ENCODE measurements at regions not wholly inside any gene's neighbourhood (a gene's known extent, or its start where the extent isn't known, plus 50 kb on each side); places are given as distances from the start of the nearest gene placed in this dataset.
"Not testable (repeated sequence)": the region's sequence is repeated elsewhere in the genome, so short reads cannot be mapped to it uniquely, and the experiment has no call there.

DNA sequence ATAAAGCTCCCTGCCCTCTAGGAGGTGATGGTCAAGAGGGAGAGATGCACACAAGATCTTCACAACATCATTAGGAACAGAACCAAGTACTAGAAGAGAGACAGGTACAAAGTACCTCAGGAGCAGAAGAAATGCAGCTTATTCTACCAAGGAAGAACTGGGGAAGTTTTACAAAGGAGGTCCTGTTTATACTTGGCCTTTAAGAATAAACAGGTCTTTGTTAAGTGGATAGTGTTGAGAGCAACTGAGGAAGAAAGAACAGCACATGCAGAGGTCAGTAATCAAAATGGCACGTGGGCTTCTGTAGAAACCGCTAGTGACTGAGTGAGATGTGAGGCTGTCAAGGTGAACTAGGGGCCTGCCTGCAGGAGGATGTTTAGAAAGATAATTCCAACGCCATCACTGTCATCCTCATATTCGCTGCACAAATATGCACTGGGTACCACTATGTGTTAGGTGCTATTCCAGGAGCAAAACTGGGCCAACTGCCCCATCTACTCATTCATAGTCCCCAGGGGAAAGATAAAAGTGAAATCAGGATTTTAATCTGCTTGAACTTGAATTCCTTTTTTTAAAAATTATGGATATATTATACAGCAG is 61.1 kb downstream of the ID4 start:
- Histone ChIP-seq H3K4me1 (no peaks in the 10 kb centered on the region), H3K4me3 (ENCODE audit: low read depth, low read length) (no peak overlapping the region), H3K27me3 (replicated peaks; ENCODE audit: control insufficient read depth, insufficient read depth, low read length) (no peaks in the 10 kb centered on the region), H3K36me3 (ENCODE audit: control insufficient read depth, insufficient read depth, low read length) (no peaks in the 10 kb centered on the region), H3K9me3 (no peaks in the 10 kb centered on the region)
- Mint-ChIP-seq H3K36me3 (ENCODE audit: insufficient read depth, unreplicated experiment) (no peaks in the 10 kb centered on the region), H3K27me3 (ENCODE audit: insufficient read depth, unreplicated experiment) (no peaks in the 10 kb centered on the region), H3K27ac (ENCODE audit: unreplicated experiment) (no peak overlapping the region), H3K4me1 (ENCODE audit: low read depth, unreplicated experiment) (no peaks in the 10 kb centered on the region), H3K4me3 (ENCODE audit: unreplicated experiment) (no peak overlapping the region), H3K9me3 (ENCODE audit: unreplicated experiment) (no peaks in the 10 kb centered on the region)
- POLR2A ChIA-PET: no interaction called here
- no peak for DNase-seq
- TF ChIP-seq, protein P1, sequence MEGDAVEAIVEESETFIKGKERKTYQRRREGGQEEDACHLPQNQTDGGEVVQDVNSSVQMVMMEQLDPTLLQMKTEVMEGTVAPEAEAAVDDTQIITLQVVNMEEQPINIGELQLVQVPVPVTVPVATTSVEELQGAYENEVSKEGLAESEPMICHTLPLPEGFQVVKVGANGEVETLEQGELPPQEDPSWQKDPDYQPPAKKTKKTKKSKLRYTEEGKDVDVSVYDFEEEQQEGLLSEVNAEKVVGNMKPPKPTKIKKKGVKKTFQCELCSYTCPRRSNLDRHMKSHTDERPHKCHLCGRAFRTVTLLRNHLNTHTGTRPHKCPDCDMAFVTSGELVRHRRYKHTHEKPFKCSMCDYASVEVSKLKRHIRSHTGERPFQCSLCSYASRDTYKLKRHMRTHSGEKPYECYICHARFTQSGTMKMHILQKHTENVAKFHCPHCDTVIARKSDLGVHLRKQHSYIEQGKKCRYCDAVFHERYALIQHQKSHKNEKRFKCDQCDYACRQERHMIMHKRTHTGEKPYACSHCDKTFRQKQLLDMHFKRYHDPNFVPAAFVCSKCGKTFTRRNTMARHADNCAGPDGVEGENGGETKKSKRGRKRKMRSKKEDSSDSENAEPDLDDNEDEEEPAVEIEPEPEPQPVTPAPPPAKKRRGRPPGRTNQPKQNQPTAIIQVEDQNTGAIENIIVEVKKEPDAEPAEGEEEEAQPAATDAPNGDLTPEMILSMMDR (IDR thresholded peaks at IDR 0.05; ENCODE audit: insufficient read depth in 1 of 2, low read depth in 1 of 2, low read length in 1 of 2, severe bottlenecking in 1 of 2, unreplicated experiment in 1 of 2): no peak
- intact Hi-C loops (cut with micrococcal nuclease; ENCODE audit: unreplicated experiment): no loop called here
- no TSS peak for BruUV-seq (replicated peaks)
- CTCF ChIA-PET: no interaction called here

DNA sequence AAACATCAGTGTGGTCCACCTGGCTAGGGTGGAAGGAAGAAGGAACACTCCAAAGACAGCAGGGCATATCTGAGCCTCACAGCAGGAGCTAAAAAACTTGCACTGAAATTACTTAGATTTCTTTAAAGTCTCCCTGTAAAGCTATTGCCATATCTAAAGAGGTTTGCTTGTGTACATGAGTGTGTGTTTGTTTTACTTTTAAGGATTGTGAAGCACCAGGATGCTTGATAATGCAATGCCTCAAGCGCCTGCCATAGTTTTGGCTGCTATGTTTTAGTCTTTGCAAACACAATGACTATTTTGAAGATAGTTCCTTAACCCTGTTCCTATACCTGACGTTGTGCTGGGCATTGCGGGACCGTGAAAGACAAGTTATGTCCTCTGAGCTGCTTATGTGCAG is 65.0 kb downstream of the ID4 start:
- CTCF ChIA-PET: no interaction called here
- no peaks in the 10 kb centered on the region for H3K36me3 ChIP-seq (ENCODE audit: control insufficient read depth, insufficient read depth, low read length)
- no peaks in the 10 kb centered on the region for H3K9me3 ChIP-seq
- Mint-ChIP-seq H3K4me1 (ENCODE audit: low read depth, unreplicated experiment) (no peaks in the 10 kb centered on the region), H3K27me3 (ENCODE audit: insufficient read depth, unreplicated experiment) (peaks cover 6% of the 10 kb centered on the region), H3K4me3 (ENCODE audit: unreplicated experiment) (no peak overlapping the region), H3K36me3 (ENCODE audit: insufficient read depth, unreplicated experiment) (no peaks in the 10 kb centered on the region), H3K9me3 (ENCODE audit: unreplicated experiment) (no peaks in the 10 kb centered on the region), H3K27ac (ENCODE audit: unreplicated experiment) (no peak overlapping the region)
- no peaks in the 10 kb centered on the region for H3K27me3 ChIP-seq (replicated peaks; ENCODE audit: control insufficient read depth, insufficient read depth, low read length)
- H3K4me3 ChIP-seq (ENCODE audit: low read depth, low read length): no peak overlapping the region
- POLR2A ChIA-PET: no interaction called here
- H3K4me1 ChIP-seq: no peaks in the 10 kb centered on the region
- no peak for DNase-seq
- BruUV-seq (replicated peaks): no TSS peak
- intact Hi-C loops (cut with micrococcal nuclease; ENCODE audit: unreplicated experiment): no loop called here
- TF ChIP-seq, protein P1 (IDR thresholded peaks at IDR 0.05; ENCODE audit: insufficient read depth in 1 of 2, low read depth in 1 of 2, low read length in 1 of 2, severe bottlenecking in 1 of 2, unreplicated experiment in 1 of 2): no peak

DNA sequence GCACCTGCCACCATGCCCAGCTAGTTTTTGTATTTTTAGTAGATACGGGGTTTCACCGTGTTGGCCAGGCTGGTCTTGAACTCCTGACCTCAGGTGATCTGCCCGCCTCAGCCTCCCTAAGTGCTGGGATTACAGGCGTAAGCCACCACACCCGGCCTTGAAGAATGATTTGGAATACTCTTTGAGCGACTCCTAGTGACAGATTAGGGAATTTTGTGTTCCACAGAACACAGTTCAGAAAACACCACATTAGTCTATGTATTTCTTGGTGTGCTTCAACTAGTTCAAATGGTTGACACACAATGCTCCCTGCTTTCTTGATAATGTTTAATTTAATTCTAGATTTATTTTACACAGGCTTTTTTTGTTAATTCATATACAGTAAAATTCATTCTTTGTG is 67.2 kb downstream of the ID4 start:
- H3K4me1 ChIP-seq; H3K4me3 ChIP-seq (ENCODE audit: low read depth, low read length); DNase-seq; H3K9me3 Mint-ChIP-seq (ENCODE audit: unreplicated experiment); H3K27me3 ChIP-seq (replicated peaks; ENCODE audit: control insufficient read depth, insufficient read depth, low read length); POLR2A ChIA-PET; intact Hi-C loops (cut with micrococcal nuclease; ENCODE audit: unreplicated experiment); H3K36me3 ChIP-seq (ENCODE audit: control insufficient read depth, insufficient read depth, low read length); H3K4me3 Mint-ChIP-seq (ENCODE audit: unreplicated experiment); H3K27ac Mint-ChIP-seq (ENCODE audit: unreplicated experiment); H3K9me3 ChIP-seq; BruUV-seq (replicated peaks); H3K36me3 Mint-ChIP-seq (ENCODE audit: insufficient read depth, unreplicated experiment); CTCF ChIA-PET; H3K4me1 Mint-ChIP-seq (ENCODE audit: low read depth, unreplicated experiment): not testable (repeated sequence)
- H3K27me3 Mint-ChIP-seq (ENCODE audit: insufficient read depth, unreplicated experiment): peaks cover 15% of the 10 kb centered on the region

DNA sequence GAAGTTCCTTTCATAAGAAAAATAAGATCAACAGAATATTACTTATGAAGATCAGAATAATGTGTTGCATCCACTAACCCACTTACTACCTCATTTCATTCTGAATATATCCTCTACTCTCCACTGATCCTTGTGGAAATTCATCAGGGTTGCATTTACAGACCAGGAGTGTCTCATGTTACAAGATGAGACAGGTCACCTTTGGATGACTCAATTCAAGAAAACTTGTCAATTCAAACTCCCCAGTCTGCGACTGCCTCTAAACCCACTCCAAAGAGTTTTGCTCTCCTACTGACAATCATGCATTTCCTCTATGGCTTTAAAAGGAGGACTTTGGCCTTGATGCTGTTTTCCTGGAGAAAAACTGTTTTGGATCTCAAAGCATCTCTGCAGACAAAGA is 68.4 kb downstream of the ID4 start:
- H3K4me1 ChIP-seq: no peaks in the 10 kb centered on the region
- TF ChIP-seq, protein P1 (IDR thresholded peaks at IDR 0.05; ENCODE audit: insufficient read depth in 1 of 2, low read depth in 1 of 2, low read length in 1 of 2, severe bottlenecking in 1 of 2, unreplicated experiment in 1 of 2): no peak
- H3K9me3 Mint-ChIP-seq (ENCODE audit: unreplicated experiment): no peaks in the 10 kb centered on the region
- H3K36me3 ChIP-seq (ENCODE audit: control insufficient read depth, insufficient read depth, low read length): no peaks in the 10 kb centered on the region
- no peak overlapping the region for H3K27ac Mint-ChIP-seq (ENCODE audit: unreplicated experiment)
- no peaks in the 10 kb centered on the region for H3K36me3 Mint-ChIP-seq (ENCODE audit: insufficient read depth, unreplicated experiment)
- ChIA-PET CTCF (no interaction called here), POLR2A (no interaction called here)
- no peak for DNase-seq
- H3K4me1 Mint-ChIP-seq (ENCODE audit: low read depth, unreplicated experiment): no peaks in the 10 kb centered on the region
- no peaks in the 10 kb centered on the region for H3K9me3 ChIP-seq
- intact Hi-C loops (cut with micrococcal nuclease; ENCODE audit: unreplicated experiment): no loop called here
- BruUV-seq (replicated peaks): no TSS peak
- H3K27me3 Mint-ChIP-seq (ENCODE audit: insufficient read depth, unreplicated experiment): peaks cover 17% of the 10 kb centered on the region
- no peak overlapping the region for H3K4me3 Mint-ChIP-seq (ENCODE audit: unreplicated experiment)
- no peaks in the 10 kb centered on the region for H3K27me3 ChIP-seq (replicated peaks; ENCODE audit: control insufficient read depth, insufficient read depth, low read length)
- H3K4me3 ChIP-seq (ENCODE audit: low read depth, low read length): no peak overlapping the region
